ENCODE measurements at regions not wholly inside any gene's neighbourhood (a gene's known extent, or its start where the extent isn't known, plus 50 kb on each side); places are given as distances from the start of the nearest gene placed in this dataset.

DNA sequence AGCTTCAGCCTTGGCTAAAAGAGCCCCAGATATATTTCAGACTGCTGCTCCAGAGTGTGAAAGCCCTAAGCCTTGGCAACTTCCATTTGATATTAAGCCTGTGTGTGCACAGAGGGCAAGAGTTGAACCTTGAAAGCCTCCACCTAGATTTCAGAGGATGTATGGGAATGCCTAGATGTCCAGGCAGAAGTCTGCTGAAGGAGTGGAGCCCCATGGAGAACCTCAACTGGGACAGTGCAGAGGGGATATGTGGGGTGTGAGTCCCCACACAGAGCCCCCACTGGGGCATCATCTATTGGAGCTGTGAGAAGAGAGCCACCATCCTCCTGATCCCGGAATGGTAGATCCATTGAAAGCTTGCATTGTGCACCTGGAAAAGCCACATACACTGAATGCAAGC is 1784.8 kb upstream of the CDH9 start:
- no peak for TF ChIP-seq TAF1 (IDR thresholded peaks at IDR 0.05; ENCODE audit: low read depth)
- no peak for TF ChIP-seq RAD21 (IDR thresholded peaks at IDR 0.05; ENCODE audit: low read depth)
- TF ChIP-seq, protein P1, sequence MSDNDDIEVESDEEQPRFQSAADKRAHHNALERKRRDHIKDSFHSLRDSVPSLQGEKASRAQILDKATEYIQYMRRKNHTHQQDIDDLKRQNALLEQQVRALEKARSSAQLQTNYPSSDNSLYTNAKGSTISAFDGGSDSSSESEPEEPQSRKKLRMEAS (IDR thresholded peaks at IDR 0.05) = no peak
- TF ChIP-seq, protein P2, sequence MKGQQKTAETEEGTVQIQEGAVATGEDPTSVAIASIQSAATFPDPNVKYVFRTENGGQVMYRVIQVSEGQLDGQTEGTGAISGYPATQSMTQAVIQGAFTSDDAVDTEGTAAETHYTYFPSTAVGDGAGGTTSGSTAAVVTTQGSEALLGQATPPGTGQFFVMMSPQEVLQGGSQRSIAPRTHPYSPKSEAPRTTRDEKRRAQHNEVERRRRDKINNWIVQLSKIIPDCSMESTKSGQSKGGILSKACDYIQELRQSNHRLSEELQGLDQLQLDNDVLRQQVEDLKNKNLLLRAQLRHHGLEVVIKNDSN (IDR thresholded peaks at IDR 0.05) = no peak
- no peak for TF ChIP-seq CREB1 (IDR thresholded peaks at IDR 0.05; ENCODE audit: low read depth)
- no peak for TF ChIP-seq EP300 (IDR thresholded peaks at IDR 0.05; ENCODE audit: borderline replicate concordance)
- TF ChIP-seq TEAD4 (IDR thresholded peaks at IDR 0.05) = no peak
- TF ChIP-seq NFIC (IDR thresholded peaks at IDR 0.05) = no peak
- no peak for TF ChIP-seq CEBPB (IDR thresholded peaks at IDR 0.05)
- no peak for TF ChIP-seq ZBTB7A (IDR thresholded peaks at IDR 0.05; ENCODE audit: low read depth)
- TF ChIP-seq FOXM1 (IDR thresholded peaks at IDR 0.05; ENCODE audit: borderline replicate concordance, low read depth) = no peak
- no peak for TF ChIP-seq EGR1 (IDR thresholded peaks at IDR 0.05)
- TF ChIP-seq TCF12 (IDR thresholded peaks at IDR 0.05; ENCODE audit: low read depth) = no peak

DNA sequence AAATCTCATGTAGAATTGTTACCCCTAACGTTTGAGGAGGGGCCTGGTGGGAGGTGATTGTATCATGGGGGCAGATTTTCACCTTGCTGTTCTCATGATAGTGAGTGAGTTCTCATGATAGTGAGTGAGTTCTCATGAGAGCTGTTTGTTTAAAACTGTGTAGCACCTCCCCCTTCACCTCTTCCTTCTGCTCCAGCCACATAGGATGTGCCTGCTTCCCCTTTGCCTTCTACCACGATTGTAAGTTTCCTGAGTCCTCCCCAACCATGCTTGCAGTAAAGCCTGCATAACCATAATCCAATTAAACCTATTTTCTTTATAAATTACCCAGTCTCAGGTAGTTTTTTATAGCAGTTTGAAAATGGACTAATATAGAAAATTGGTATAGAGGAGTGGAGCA is 1783.7 kb upstream of the CDH9 start:
- no peak for TF ChIP-seq TAF1 (IDR thresholded peaks at IDR 0.05; ENCODE audit: low read depth)

DNA sequence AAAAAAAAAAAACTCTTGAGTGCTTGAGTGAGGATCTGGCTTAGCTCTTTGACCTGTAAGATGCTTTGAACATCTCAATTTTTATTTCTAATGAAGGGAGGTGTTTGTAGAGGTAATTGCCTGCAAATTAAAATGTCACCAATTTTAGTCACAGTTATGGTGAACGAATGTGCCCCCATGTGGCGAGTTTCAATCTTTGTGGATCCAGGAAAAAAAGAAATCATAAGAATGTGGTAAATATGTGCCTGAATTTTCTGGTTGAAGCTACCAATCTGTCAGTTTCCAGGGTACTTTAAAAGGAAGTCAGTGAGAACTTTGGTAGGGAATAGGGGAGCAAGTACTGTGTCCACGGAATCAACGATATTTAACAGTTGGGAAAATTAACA is 1772.4 kb upstream of the CDH9 start:
- TF ChIP-seq YY1 (IDR thresholded peaks at IDR 0.05; ENCODE audit: low read depth) (no peak), TAF1 (IDR thresholded peaks at IDR 0.05; ENCODE audit: low read depth) (no peak), NFIC (IDR thresholded peaks at IDR 0.05) (no peak), EP300 (IDR thresholded peaks at IDR 0.05; ENCODE audit: borderline replicate concordance) (no peak), ZBTB7A (IDR thresholded peaks at IDR 0.05; ENCODE audit: low read depth) (no peak), RAD21 (IDR thresholded peaks at IDR 0.05; ENCODE audit: low read depth) (no peak; the same call in 1 of the 2 replicates), TCF12 (IDR thresholded peaks at IDR 0.05; ENCODE audit: low read depth) (no peak), CEBPB (IDR thresholded peaks at IDR 0.05) (no peak), TEAD4 (IDR thresholded peaks at IDR 0.05) (no peak), EGR1 (IDR thresholded peaks at IDR 0.05) (no peak)
- TF ChIP-seq, protein P1 (IDR thresholded peaks at IDR 0.05) = no peak
- TF ChIP-seq, protein P3, sequence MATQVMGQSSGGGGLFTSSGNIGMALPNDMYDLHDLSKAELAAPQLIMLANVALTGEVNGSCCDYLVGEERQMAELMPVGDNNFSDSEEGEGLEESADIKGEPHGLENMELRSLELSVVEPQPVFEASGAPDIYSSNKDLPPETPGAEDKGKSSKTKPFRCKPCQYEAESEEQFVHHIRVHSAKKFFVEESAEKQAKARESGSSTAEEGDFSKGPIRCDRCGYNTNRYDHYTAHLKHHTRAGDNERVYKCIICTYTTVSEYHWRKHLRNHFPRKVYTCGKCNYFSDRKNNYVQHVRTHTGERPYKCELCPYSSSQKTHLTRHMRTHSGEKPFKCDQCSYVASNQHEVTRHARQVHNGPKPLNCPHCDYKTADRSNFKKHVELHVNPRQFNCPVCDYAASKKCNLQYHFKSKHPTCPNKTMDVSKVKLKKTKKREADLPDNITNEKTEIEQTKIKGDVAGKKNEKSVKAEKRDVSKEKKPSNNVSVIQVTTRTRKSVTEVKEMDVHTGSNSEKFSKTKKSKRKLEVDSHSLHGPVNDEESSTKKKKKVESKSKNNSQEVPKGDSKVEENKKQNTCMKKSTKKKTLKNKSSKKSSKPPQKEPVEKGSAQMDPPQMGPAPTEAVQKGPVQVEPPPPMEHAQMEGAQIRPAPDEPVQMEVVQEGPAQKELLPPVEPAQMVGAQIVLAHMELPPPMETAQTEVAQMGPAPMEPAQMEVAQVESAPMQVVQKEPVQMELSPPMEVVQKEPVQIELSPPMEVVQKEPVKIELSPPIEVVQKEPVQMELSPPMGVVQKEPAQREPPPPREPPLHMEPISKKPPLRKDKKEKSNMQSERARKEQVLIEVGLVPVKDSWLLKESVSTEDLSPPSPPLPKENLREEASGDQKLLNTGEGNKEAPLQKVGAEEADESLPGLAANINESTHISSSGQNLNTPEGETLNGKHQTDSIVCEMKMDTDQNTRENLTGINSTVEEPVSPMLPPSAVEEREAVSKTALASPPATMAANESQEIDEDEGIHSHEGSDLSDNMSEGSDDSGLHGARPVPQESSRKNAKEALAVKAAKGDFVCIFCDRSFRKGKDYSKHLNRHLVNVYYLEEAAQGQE (IDR thresholded peaks at IDR 0.05; ENCODE audit: low read depth) = no peak
- TF ChIP-seq, protein P2 (IDR thresholded peaks at IDR 0.05) = no peak

DNA sequence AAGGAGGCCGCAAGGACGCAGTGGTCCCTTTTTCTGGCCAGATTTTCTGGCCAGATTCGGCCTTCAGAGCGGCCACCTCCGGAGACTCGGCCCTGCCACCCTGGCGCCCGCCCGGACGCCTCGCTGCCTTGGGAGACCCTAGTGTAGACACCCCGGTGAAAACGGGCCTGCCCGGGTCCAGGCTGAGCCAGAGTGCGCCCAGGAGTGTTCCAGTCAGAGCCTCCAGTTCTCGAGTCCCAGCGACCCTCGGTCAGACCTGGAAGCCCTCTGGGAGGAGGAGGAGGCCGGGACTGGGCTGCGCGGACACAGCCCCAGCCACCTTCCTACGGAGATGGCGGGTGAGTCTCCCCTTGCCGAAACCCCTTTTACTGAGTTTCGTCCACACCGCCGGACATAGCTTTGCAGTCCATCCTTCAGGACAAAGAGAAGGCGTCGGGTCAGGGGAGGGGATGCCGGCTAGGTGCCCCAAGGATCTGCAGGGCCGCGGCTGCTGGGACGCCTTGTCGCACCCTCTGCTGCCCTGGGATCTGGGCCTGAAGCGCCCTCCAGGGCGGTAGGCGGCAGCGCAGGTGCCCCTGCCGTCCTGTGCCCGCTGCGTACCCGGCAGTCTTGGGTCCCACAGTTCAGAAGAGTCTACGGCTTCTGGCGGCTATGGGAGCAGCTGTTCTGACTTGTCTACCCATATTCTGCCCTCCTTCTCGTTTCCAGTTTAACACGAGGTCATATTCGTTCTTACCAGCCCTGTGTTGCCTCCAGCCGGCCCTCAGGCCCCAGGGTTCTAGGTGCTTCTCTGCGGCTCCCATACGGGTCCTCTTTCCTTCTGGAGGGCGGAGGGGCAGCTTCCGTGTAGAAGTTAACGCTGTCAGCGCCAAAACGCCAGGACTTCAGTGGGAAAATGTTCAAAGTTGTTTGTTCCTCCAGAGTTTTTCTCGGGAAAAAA is 1771.7 kb upstream of the CDH9 start:
- no peak for TF ChIP-seq CREB1 (IDR thresholded peaks at IDR 0.05; ENCODE audit: low read depth)
- no peak for TF ChIP-seq EP300 (IDR thresholded peaks at IDR 0.05; ENCODE audit: borderline replicate concordance)
- TF ChIP-seq TCF12 (IDR thresholded peaks at IDR 0.05; ENCODE audit: low read depth) = no peak
- no peak for TF ChIP-seq CEBPB (IDR thresholded peaks at IDR 0.05)
- TF ChIP-seq ZBTB7A (IDR thresholded peaks at IDR 0.05; ENCODE audit: low read depth) = no peak
- no peak for TF ChIP-seq RAD21 (IDR thresholded peaks at IDR 0.05; ENCODE audit: low read depth)
- TF ChIP-seq TEAD4 (IDR thresholded peaks at IDR 0.05) = no peak

DNA sequence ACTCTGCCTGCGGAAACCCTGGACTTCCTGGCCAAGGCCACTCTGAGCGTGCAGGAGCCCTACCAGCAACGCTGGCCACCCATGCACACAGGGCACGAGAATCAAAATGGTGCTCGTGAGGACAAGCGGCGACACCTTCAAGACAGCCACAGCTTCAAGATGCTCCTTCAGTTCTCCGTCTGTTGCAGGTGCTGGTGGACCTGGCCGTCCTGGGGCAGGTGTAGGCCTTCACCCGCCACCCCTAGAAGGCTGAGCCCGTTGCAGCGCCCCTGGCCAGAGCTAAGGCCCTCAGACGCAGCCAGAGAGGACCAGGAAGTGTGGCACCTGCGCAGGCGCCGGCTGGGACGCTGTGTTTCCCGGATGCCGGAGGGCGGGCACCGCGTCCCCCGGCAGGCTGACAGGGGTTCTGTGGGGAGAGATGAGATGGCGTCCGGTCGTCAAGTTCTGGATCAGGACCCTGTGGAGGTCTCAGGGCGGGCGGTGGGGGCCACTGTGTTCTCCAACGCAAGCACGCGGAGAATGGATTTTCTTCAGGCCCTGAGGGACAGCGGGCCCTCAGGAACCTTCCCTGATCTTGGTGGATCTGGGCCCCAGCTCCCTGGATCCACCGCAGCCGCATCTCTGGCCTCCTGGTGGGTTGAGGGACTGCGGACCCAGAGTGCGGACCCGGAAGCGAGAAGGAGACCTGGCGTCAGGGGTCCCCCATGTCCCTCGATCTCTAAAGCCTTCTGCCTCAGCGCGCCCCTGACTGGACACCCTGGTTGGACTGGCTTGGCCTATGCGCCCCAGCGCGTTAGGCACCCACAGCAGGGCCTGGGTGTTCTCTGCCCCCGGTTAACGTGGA is 1770.8 kb upstream of the CDH9 start:
- TF ChIP-seq TAF1 (IDR thresholded peaks at IDR 0.05; ENCODE audit: low read depth) (no peak), TCF12 (IDR thresholded peaks at IDR 0.05; ENCODE audit: low read depth) (no peak), EP300 (IDR thresholded peaks at IDR 0.05; ENCODE audit: borderline replicate concordance) (no peak), TEAD4 (IDR thresholded peaks at IDR 0.05) (no peak), FOXM1 (IDR thresholded peaks at IDR 0.05; ENCODE audit: borderline replicate concordance, low read depth) (no peak), YY1 (IDR thresholded peaks at IDR 0.05; ENCODE audit: low read depth) (no peak), CEBPB (IDR thresholded peaks at IDR 0.05) (no peak), EGR1 (IDR thresholded peaks at IDR 0.05) (no peak), CREB1 (IDR thresholded peaks at IDR 0.05; ENCODE audit: low read depth) (no peak), RAD21 (IDR thresholded peaks at IDR 0.05; ENCODE audit: low read depth) (no peak), ZBTB7A (IDR thresholded peaks at IDR 0.05; ENCODE audit: low read depth) (no peak), NFIC (IDR thresholded peaks at IDR 0.05) (no peak)
- TF ChIP-seq, protein P3 (IDR thresholded peaks at IDR 0.05; ENCODE audit: low read depth) = no peak
- TF ChIP-seq, protein P2 (IDR thresholded peaks at IDR 0.05) = no peak
- TF ChIP-seq, protein P1 (IDR thresholded peaks at IDR 0.05) = no peak

Data from Ishikawa (cell line).